ENCODE measurements at regions not wholly inside any gene's neighbourhood (a gene's known extent, or its start where the extent isn't known, plus 50 kb on each side); places are given as distances from the start of the nearest gene placed in this dataset.

DNA sequence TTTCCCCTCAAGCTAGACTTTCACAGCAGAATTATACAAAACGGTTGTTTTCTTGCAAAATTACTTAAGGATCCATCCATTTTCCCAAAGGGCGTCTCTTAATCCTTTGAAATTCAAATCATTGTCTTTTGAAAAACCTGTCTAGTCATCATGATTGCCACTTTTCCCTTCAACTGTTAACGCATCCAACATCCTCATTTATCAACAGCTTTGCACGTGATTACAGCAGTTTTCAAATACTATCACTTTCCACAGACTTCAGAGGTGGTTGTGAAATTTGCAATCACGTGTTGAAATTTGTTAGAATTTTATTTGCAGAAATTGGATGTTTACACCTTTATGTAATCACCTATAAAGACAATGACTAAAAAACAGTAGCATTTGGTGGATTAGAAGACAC, 304.4 kb upstream of the SLC39A10 start:
- TF ChIP-seq, protein P1, sequence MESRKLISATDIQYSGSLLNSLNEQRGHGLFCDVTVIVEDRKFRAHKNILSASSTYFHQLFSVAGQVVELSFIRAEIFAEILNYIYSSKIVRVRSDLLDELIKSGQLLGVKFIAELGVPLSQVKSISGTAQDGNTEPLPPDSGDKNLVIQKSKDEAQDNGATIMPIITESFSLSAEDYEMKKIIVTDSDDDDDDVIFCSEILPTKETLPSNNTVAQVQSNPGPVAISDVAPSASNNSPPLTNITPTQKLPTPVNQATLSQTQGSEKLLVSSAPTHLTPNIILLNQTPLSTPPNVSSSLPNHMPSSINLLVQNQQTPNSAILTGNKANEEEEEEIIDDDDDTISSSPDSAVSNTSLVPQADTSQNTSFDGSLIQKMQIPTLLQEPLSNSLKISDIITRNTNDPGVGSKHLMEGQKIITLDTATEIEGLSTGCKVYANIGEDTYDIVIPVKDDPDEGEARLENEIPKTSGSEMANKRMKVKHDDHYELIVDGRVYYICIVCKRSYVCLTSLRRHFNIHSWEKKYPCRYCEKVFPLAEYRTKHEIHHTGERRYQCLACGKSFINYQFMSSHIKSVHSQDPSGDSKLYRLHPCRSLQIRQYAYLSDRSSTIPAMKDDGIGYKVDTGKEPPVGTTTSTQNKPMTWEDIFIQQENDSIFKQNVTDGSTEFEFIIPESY (IDR thresholded peaks at IDR 0.05; ENCODE audit: extremely low read depth, insufficient replicate concordance, low read length), result no peak
- TF ChIP-seq, protein P2, sequence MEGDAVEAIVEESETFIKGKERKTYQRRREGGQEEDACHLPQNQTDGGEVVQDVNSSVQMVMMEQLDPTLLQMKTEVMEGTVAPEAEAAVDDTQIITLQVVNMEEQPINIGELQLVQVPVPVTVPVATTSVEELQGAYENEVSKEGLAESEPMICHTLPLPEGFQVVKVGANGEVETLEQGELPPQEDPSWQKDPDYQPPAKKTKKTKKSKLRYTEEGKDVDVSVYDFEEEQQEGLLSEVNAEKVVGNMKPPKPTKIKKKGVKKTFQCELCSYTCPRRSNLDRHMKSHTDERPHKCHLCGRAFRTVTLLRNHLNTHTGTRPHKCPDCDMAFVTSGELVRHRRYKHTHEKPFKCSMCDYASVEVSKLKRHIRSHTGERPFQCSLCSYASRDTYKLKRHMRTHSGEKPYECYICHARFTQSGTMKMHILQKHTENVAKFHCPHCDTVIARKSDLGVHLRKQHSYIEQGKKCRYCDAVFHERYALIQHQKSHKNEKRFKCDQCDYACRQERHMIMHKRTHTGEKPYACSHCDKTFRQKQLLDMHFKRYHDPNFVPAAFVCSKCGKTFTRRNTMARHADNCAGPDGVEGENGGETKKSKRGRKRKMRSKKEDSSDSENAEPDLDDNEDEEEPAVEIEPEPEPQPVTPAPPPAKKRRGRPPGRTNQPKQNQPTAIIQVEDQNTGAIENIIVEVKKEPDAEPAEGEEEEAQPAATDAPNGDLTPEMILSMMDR (IDR thresholded peaks at IDR 0.05 in 2 of 3, conservative IDR thresholded peaks at IDR 0.05 in 1 of 3; ENCODE audit: borderline replicate concordance in 1 of 3, insufficient read depth in 1 of 3, low read depth in 2 of 3, low read length in 2 of 3), result no peak
- no peak for TF ChIP-seq POLR2A (IDR thresholded peaks at IDR 0.05; ENCODE audit: borderline replicate concordance, extremely low read depth, insufficient read depth, insufficient read length)

Measured in HCT116 (cell line).